ENCODE measurements at regions not wholly inside any gene's neighbourhood (a gene's known extent, or its start where the extent isn't known, plus 50 kb on each side); places are given as distances from the start of the nearest gene placed in this dataset.

DNA sequence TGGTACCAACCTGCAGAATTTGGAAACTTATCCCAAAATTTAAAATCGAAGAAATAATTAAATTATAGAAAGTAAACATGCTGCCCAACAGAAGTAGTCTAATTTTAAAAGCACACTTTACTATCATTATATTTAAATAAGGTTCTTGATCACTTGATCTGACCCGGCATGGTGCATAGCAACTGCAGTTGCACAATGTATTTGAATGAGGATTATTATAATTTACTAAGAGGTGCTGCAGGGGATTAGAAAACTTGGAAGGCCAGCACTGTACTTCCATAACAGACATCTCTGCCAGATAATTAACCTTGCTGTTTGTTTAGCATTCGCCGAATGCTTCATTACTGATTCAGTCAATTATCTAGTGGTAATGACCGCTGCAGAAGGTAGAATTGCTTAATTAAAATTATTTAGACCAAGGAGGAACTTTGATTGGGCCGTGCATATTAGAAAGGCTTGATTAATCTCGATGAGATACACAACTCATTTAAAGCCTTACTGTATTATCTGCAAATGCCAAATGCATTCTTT is 971.6 kb downstream of the ZPLD1 start:
- intact Hi-C loops (cut with DNase I): no loop called here
- Histone ChIP-seq H3K36me3 (no peaks in the 10 kb centered on the region), H3K4me3 (replicated peaks in 1 of 3) (no peak overlapping the region), H3K4me1 (no peaks in the 10 kb centered on the region), H3K27me3 (no peaks in the 10 kb centered on the region), H3K9me3 (no peaks in the 10 kb centered on the region), H3K27ac (no peak overlapping the region)
- no peak for TF ChIP-seq POLR2A (IDR thresholded peaks at IDR 0.05)
- TF ChIP-seq, protein P1, sequence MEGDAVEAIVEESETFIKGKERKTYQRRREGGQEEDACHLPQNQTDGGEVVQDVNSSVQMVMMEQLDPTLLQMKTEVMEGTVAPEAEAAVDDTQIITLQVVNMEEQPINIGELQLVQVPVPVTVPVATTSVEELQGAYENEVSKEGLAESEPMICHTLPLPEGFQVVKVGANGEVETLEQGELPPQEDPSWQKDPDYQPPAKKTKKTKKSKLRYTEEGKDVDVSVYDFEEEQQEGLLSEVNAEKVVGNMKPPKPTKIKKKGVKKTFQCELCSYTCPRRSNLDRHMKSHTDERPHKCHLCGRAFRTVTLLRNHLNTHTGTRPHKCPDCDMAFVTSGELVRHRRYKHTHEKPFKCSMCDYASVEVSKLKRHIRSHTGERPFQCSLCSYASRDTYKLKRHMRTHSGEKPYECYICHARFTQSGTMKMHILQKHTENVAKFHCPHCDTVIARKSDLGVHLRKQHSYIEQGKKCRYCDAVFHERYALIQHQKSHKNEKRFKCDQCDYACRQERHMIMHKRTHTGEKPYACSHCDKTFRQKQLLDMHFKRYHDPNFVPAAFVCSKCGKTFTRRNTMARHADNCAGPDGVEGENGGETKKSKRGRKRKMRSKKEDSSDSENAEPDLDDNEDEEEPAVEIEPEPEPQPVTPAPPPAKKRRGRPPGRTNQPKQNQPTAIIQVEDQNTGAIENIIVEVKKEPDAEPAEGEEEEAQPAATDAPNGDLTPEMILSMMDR (IDR thresholded peaks at IDR 0.05): no peak
- 88 to 89% methylated on average over 7 of the region's 7 CpGs for WGBS, 2 donors
- DNase-seq: no peak

DNA sequence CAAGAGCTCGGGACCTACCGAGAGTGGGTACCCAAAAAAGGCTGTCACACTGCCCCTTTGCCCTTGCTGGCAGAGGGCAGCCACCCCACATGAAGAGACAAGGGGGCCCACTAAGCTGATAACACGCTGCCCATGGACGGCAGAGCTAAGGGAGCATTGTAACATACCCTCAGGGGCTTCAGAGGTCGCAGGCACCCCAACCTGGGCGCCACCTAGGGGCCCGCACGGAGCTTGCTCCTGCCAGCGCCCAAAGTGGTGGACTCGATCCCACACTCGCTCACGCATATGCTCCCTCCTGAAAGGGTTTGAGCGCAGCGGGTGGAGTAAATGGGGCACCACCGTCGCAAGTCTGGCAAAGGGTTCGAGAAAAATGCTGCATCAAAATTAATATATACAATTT is 975.4 kb downstream of the ZPLD1 start:
- WGBS, 2 donors: 65 to 71% methylated on average over 16 to 17 of the region's 17 CpGs
- no peaks in the 10 kb centered on the region for H3K4me1 ChIP-seq

DNA sequence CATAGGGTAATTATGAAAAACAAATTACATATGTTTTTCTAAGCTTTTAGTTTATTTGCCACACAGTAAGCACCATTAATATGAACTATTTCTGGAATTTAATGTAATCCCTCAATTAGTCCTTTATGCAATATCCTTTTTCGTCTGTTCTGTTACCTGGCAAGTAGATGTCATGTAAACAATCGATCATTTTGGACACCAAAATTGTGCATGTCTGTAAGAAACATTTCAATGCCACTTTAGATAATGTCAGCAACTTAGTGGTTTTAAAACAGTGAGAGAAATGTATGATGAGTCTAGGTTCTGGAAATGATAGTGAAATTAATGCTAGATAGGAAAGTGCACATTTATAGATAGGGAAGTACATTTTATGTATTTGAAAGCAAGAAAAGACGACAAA is 986.6 kb downstream of the ZPLD1 start:
- Histone ChIP-seq H3K27ac (no peak overlapping the region), H3K36me3 (no peaks in the 10 kb centered on the region), H3K9me3 (no peaks in the 10 kb centered on the region), H3K4me1 (no peaks in the 10 kb centered on the region), H3K4me3 (replicated peaks in 1 of 3) (no peak overlapping the region), H3K27me3 (no peaks in the 10 kb centered on the region)
- 87 to 88% methylated on average over 3 of the region's 3 CpGs for WGBS, 2 donors
- TF ChIP-seq POLR2A (IDR thresholded peaks at IDR 0.05): no peak
- TF ChIP-seq, protein P1 (IDR thresholded peaks at IDR 0.05): no peak
- intact Hi-C loops (cut with DNase I): no loop called here
- DNase-seq: no peak

More for the DNA sequence above, 975.4 kb downstream of the ZPLD1 start:
- no peak overlapping the region for H3K27ac ChIP-seq
- H3K4me3 ChIP-seq (replicated peaks in 1 of 3): no peak overlapping the region
- TF ChIP-seq, protein P1 (IDR thresholded peaks at IDR 0.05): no peak
- TF ChIP-seq POLR2A (IDR thresholded peaks at IDR 0.05): no peak
- no peaks in the 10 kb centered on the region for H3K36me3 ChIP-seq
- intact Hi-C loops (cut with DNase I): no loop called here
- no peak for DNase-seq
- no peaks in the 10 kb centered on the region for H3K27me3 ChIP-seq
- no peaks in the 10 kb centered on the region for H3K9me3 ChIP-seq

DNA sequence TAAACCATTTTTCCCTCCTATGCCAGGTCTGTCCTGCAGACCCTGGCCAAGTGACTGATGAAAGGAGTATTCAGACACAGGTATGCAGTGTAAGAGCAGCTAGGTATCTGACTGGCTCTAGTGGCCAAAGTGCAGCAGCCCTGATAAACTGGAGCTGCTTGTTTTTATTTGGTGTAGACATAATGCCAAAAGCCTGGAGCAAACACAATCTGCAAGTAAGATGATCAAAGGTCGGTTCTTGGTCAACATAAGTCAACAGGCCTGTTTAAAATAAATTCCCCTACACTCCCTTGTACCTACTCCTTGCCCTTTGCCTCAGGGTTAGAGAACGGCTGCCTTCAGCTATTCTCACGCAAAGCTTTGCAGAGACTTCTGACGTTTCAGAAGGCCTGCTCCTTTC is 1003.1 kb downstream of the ZPLD1 start:
- H3K27me3 ChIP-seq: no peaks in the 10 kb centered on the region
- H3K4me3 ChIP-seq (replicated peaks in 1 of 3): no peak overlapping the region
- no peak overlapping the region for H3K27ac ChIP-seq
- H3K4me1 ChIP-seq: no peaks in the 10 kb centered on the region
- H3K36me3 ChIP-seq: no peaks in the 10 kb centered on the region
- TF ChIP-seq, protein P1 (IDR thresholded peaks at IDR 0.05): no peak
- TF ChIP-seq POLR2A (IDR thresholded peaks at IDR 0.05): no peak
- H3K9me3 ChIP-seq: no peaks in the 10 kb centered on the region
- DNase-seq: no peak
- 78 to 84% methylated on average over 4 of the region's 4 CpGs for WGBS, 2 donors
- intact Hi-C loops (cut with DNase I): no loop called here

DNA sequence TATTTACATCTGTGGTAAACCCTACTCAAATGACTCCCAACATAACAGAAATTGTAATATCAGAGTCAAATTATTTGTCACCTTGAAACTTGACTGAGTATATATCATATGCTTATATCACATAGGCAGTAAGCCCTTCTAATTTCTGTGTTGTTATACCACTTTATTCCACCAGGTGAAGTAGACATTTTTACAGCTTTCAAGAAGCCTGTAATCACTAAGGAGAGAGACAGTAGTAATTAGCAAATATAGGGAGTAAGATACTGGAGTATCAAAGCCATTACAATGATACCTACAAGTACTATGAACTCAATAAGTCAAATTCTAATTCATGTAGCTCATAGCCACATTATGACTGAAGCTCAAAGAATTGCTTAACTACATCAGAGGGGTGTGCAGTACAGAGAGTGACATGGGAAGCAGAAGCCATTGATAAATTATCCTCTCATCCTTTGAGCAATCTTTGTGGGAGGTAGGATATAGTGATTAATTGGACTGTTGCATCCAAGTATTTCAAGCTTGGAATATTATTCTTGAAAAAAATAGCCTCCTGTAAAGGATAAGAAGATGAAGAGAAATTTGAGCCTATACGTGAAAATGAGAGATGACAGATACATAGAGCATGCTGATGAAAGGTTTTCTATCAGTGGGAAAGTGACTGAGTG is 1005.9 kb downstream of the ZPLD1 start:
- no peaks in the 10 kb centered on the region for H3K4me1 ChIP-seq
- 70 to 75% methylated on average over 1 of the region's 1 CpG for WGBS, 2 donors

More for the DNA sequence above, 1005.9 kb downstream of the ZPLD1 start:
- intact Hi-C loops (cut with DNase I): no loop called here
- Histone ChIP-seq H3K4me3 (replicated peaks in 1 of 3) (no peak overlapping the region), H3K36me3 (no peaks in the 10 kb centered on the region), H3K9me3 (no peaks in the 10 kb centered on the region), H3K27me3 (no peaks in the 10 kb centered on the region), H3K27ac (no peak overlapping the region)
- TF ChIP-seq POLR2A (IDR thresholded peaks at IDR 0.05): no peak
- TF ChIP-seq, protein P1 (IDR thresholded peaks at IDR 0.05): peak in 2 of 6 experiments; percentile 25 to 33
- DNase-seq: no peak
